Activated CD4-positive, CD25-positive, alpha-beta regulatory T cell treated with anti-CD3 and anti-CD28 coated beads, Interleukin-2, amount 50 U/mL, for 24 hours (primary cell): ENCODE measurements at regions not wholly inside any gene's neighbourhood (a gene's known extent, or its start where the extent isn't known, plus 50 kb on each side); places are given as distances from the start of the nearest gene placed in this dataset.

Source experiments
- ATAC-seq, 2 donors: fragments of 150-1000 bp; cut with Tn5 transposase; one replicate each; pipeline ENCODE4 v1.10.0; 2021; ENCODE audit warnings: mild to moderate bottlenecking in 1 of 2, moderate library complexity in 1 of 2

DNA sequence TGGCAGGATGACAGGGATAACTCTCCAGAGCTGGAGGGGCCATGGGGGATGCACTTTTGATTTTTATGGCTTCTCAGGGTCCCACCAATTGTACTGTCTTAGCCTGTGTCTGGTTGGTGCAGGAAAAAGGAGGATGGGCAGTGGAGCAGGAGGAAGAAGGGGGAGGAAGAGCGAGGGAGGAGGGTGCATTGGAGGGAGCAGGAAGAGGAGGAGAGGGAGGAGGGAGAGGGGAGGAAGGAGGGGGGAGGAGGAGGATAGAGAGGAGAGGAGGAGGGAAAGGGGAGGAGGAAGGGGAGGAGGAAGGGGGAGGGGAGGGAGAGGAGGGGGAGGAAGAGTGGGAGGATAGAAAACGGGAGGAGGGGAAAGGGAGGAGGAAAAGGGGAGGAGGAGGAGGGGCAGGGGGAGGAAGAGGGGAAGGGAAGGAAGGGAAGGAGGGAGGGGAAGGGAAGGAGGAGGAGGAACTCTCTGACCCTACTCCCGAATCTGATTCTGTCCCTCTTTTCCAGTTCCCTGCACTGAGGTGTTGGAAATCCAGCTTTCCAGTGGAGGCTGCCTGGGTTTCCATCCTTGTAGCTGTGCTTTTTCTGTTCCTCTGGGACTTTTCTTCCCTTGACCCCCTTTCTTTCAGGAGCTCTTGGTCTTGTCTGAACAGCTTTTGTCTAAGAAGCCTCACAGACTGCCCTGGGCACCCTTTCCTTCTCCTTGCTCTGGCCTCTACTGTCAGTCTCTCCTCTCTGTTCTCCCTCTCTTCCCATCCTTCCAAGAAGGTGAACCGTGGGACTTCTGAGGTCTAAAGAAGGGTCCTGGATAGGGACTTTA, 149.4 kb downstream of the DHX35 start:
- ATAC-seq: no peak

DNA sequence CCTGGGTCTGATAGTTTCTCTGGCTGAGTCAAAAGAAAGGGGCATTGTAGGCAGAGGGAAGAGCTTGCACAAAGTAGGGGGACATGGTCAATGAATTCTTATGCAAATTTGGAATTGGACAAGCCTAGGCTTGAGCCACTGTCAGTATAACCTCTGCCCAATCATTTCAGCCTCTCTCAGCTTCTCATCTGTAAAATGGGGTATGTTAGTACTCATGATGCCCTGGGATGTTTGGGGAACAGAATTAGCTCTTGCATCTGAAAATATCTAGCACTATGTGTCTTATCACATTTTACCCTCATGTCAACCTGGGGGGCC, 148.6 kb downstream of the DHX35 start:
- no peak for ATAC-seq

DNA sequence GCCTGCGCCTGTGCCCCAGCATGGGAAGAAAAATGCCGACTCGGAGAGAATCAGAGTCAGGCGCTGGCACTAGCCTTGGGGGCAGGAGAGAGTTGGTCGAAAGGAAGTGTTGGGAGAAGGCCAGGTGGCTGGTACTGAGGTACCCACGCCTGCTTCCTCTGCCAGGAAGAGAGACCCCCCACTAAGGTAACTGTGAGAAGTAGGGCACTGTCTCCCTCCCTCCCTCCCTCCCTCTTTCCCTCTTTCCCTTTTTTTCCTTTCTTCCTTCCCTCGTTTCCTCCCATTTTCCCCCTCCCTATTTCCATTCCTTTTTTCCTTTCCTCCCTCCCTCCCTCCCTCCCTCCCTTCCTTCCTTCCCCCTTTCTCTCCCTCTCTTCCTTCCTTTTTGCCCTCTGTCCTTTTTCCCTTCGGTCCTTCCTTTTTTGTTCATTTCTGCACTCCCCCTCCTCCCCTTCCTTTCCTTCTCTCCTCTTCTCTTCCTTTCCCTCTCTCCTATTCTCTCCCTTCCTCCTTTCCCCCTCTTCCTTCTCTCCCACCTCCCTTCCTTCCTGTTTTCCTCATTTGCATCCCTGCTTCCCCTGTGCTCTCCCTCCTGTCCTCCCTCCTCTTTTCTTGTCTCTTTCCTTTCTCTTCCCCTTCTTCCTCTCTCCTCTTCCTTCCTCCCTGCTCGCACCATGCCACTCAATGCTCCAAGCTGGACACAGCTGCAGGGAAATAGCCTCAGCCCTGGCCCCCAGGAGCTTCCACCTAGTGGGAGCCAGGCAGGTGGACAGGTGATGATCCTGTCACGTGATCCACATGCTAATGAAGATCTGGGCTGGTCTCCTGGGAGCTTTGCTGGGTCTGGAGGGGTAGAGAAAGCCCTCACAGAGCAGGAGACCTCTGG, 148.0 kb downstream of the DHX35 start:
- no peak for ATAC-seq

DNA sequence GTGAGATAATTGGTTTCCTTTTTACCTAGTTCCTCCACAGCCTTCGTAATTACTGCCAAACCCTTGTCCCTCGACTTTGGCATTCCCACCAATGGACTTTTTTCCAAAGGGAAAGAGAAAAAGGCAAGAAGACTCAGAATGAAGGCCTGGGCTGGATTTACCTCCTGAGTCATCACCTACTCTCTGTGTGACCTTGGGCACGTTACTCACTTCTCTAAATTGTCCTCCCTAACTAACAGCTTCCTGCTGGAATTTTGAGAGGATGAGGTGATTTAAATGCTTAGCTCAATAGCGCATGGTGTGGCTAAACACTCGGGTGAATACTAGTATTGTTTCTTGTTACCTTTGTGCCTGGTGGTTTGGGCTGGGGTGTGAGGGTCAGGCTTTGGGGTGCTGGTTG, 146.6 kb downstream of the DHX35 start:
- no peak for ATAC-seq

DNA sequence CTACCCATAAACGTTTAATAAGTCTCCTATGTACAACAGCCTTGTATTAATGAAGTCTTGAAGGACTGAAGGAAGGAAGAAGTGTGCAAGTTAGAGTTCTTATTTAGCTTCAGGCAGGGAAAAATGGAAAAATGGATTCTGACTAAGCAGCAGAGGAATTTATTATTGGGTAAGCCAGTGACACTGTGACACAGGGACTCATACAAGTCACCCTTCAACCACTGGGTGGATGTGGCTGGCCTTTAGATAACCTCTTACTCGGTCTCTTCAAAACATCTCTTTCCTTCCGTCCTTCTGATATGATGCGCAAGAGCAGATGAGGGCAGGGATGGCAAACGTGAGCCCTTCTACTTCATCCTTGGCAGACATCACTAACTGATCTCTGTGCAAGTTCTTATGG, 145.6 kb downstream of the DHX35 start:
- ATAC-seq: no peak

DNA sequence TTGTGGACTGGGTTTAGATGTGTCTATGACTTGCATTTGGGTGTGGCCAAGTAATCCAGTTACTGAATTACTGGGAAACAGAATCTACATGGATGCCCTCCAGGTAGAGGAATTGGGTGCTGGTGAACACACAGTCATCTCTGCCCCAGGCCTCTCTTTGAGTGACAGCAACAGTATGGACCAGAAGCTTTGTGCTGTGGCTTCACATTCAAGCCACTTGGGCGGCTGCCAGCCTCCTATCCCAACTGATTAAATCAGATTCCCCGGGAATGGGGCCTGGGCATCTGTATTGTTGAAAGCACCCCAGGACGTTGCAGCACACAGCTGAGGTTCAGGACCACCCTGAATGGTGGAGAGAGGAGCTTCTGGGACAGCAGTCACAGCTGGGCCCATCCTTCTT, 144.6 kb downstream of the DHX35 start:
- ATAC-seq: no peak

DNA sequence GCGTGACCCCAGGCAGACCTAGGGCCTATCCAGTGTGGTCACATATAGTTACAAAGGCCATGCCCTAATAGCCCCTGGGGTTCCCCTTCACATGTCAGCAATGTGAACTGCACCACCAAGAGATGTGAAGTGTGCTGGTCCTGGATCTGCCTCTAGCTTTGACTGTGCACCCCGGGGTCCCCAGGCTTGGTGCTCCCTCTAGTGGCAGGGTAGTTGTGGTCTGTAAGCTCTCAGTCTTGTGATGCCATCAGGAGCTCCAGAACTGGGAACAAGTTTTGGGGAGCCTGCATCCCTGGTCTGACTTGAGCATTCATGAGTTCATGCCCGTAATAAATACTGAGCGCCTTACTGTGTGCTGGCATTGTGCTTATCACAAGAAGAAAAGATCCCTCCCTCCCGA, 143.4 kb downstream of the DHX35 start:
- no peak for ATAC-seq

DNA sequence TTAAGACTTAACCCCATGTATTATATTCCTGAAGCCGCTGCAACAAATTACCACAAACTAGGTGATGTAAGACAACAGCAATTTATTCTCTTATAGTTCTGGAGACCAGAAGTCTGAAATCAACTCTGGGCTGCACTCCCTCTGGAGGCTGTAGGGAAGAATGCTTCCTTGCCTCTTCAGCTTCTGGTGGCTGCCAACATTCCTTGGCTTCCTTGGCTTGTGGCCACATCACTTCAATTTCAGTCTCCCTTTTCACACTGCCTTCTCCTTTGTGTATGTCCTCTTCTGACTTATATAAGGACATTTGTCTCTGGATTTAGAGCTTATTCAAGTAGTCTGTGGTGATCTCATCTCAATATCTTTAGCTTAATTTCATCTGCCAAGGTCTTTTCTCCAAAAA, 141.6 kb downstream of the DHX35 start:
- ATAC-seq: no peak

DNA sequence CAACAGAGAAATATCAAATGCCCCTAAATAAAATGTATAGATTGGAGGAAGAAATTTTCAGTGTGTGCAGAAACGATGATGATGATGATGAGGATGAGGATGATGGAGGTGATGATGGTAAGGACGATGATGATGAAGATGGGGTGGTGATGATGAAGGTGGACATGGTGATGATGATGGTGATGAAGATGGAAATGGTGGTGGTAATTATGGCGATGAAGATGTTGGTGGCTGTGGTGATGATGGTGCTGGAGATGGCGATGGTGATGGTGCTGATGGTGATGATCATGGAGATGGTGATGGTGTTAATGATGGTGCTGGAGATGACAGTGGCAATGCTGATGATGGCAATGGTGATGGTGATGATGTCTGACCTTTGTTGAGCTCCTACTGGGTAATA, 141.2 kb downstream of the DHX35 start:
- ATAC-seq: no peak

DNA sequence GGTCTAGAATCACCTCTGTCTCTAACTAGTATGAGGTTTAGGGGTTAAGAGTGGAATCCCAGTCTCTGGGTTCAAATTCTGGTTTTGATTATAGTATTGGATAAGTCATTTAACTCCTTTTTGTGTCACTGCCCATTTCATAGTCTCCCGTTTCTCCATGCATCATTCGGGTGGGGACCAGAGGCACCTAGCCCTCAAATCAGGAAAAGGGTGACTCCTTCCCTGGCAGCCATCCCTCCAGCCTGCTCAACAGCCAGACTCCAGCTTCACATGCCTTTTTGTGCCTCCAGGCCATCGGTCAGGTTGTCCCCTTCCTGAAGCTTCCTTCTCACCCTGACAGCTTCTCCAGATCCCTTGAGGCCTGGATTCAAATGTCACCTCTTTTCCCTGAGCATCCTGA, 139.8 kb downstream of the DHX35 start:
- no peak for ATAC-seq

DNA sequence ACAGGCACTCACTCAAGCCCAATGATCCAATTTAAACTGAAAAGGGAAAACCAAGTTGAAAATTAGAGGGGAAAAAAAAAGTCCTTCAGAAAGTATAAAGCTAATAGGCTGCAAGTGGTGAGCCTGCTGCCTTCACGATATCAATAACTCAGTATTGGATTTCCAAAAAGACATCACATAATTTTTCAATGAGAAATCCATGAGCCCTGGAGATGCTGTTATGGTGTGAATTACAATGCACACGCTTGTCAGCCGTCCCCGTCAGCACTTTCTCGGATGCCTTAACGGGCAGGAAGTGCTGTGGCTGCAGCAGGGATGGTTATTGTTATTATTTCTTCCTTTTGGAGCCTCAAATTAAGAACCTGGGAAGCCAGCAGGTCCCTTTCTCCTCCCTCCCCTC, 138.5 kb downstream of the DHX35 start:
- ATAC-seq: no peak

DNA sequence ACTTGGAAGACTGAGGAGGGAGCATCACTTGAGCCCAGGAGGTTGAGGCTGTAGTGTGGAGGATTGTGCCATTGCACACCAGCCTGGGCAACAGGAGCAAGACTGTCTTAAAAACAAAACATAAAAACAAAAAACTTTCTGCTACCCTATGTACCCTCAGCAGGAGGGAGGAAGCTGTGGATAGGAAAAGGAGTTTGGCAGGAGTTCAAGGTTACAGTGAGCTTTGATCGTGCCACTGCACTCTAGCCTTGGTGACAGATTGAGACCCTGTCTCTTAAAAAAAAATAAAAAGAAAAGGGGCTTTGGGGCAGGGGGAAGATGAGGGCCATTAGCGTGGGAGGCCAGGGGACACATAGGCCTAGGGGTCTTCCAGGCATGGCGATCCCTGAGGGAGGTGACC, 135.7 kb downstream of the DHX35 start:
- ATAC-seq: no peak

DNA sequence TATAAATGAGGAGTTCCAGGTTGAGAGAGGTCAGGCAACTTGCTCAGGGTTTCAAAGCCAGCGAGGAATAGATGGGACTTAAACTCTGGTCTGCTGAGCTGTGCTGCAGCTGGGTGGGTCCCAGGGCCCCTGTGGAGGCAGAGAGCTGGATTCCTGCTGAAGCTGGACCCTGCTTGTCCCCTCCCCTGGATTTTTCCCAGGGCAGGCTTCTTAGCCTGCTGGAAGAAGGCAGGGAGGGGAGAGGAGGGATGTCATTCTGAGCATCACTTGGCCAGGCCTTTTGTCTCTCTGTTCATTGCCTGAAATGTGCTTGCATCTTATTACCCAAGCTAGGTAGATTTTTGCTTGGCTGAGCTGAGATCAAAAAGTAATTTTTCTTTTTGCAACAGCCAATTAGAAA, 133.7 kb downstream of the DHX35 start:
- no peak for ATAC-seq

DNA sequence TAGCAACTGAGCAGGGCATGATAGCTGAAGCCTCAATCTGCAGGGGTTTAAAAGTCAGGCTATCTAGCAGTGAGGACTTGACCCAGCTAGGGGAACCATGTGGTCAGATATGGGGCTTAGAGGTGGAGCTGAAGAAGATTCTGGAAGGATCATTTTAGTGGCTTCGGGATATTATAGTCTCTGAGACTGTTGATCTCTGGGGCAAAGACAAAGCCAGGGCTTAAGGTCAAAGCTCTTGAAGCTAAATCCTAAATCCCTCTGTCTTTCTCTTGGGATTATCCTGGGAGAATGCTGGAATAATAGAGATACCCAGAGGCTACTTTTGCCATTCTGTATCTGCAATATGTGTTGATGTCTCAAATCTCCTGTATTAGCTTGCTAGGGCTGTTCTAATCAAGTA, 132.2 kb downstream of the DHX35 start:
- ATAC-seq: no peak

DNA sequence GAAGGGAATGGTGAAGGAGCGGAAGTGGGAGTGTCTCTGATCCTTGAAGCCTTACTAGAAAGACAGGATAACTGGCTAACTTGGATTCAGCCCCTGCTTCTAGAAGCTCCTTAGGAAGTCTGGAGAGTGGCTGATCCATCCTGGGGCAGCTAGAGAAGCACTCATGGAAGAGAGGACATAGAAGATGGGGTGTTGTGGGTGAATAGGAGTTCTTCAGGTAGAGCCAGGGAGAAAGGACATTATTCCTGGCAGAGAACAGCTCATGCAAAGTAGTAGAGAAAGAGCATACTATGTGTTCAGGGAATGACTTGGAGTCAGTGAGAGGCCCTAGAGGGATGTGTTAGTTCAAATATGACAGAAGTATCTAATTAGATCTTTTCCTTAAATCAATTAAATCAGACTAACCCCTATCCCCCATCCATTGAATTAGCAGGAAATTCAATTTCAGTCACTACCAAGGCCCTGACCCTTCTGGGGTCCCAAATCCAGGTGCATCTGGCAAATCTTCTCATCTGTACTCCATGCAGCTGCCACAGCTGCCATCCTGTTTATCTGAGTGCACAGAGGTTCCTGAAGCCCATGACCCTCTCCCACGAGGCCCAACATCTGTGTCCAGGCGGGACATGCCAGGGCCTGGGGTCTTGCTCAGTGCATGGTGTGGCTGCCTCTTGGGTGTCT, 130.7 kb downstream of the DHX35 start:
- no peak for ATAC-seq

DNA sequence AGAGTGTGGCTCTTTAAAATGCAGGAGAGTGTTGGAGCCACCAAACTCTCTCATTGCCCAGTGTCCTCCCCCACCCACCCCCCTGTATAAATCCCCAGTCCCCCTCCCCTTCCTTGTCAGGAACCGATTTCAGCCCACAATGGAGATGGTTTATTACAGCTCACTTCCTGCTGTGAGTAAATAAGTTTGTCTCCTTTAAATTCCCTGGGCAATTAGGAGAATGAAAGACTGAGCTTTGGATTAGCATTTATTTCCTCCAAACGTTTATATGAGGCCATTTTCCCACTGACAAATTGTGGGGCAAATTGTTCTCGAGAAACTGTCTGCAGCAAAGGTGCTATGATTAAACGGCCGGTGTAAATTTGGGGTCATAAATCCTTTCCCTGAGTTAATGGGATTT, 128.8 kb downstream of the DHX35 start:
- no peak for ATAC-seq

DNA sequence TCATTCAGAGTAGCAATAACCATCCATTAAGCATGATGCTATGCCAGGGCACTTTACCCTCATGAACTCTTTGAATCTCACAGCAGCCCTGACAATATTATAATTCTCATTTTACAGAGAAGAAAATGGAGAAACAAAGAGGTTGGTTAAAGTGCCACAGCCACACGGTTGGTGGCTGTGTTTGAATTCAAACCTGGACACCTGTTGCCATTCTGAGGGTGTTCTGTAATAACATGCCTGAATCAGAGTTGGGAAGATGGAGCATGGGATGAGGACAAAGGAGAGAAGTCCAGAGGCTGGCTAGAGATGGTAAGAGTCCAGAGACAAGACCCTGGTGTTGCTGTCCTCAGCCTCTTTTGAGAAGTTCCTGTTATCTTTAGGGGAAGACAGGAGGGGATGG, 127.7 kb downstream of the DHX35 start:
- no peak for ATAC-seq
